NCI-H2171 treated with DMSO at 0.1 percent for 48 hours (cell line): ENCODE measurements at regions not wholly inside any gene's neighbourhood (a gene's known extent, or its start where the extent isn't known, plus 50 kb on each side); places are given as distances from the start of the nearest gene placed in this dataset.
"Not testable (repeated sequence)": the region's sequence is repeated elsewhere in the genome, so short reads cannot be mapped to it uniquely, and the experiment has no call there.

ENCODE experiments used
- DNase-seq: peaks from one replicate; lab custom pipeline; 2025; lab: John Stamatoyannopoulos, UW

- no peak for DNase-seq
Observed at GRCh38 chr1:102365071-102365470, 368.3 kb upstream of the OLFM3 start.

DNA sequence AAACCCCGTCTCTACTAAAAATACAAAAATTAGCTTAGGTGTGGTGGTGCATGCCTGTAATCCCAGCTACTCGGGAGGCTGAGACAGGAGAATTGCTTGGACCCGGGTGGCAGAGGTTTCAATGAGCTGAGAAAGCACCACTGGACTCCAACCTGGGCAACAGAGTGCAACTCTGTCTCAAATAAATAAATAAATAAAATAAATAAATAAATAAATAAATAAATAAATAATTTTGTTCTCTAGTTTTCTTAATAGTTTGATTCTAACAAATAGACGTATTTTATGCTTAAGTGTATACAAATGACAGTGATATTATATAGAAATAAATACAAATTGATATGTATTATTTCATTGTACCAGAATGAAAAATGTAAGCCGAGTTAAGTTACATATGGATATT, 339.9 kb upstream of the OLFM3 start:
- DNase-seq, result no peak

DNA sequence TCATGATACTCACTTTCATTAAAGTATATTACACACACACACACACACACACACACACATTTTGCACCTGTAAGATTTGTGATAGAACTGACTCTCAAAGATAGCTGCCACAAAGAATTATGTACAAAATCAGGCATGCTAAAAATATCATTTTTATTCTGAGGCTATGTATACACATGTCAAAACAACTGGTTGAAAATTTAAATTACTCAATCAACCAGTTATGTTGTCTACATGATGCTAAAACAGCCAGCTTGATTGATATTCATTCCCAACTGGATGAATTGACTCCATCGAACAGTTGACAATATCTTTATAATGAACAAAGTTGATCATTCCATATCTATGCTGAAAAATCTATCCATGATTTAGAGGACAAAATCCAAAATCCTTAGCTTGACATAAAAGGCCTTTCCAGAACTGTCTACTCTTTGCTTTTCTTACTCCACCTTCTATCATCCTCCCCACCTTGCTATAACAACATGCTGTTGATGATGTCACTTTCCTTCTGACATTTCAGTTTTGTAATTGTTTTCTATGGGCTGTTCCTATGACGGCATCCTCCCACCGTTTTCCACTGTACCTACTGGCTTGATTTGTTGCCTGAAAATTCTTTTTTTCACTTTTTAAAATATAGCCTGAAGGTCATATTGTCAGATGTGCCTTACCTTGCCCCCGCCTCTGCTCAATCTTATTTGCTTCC, 321.5 kb upstream of the OLFM3 start:
- no peak for DNase-seq

- DNase-seq, result no peak
Observed at GRCh38 chr1:102315096-102315495, 318.4 kb upstream of the OLFM3 start.

- no peak for DNase-seq
Observed at GRCh38 chr1:102296116-102296515, 299.4 kb upstream of the OLFM3 start.

- no peak for DNase-seq
Observed at GRCh38 chr1:102282955-102283354, 286.2 kb upstream of the OLFM3 start.

DNA sequence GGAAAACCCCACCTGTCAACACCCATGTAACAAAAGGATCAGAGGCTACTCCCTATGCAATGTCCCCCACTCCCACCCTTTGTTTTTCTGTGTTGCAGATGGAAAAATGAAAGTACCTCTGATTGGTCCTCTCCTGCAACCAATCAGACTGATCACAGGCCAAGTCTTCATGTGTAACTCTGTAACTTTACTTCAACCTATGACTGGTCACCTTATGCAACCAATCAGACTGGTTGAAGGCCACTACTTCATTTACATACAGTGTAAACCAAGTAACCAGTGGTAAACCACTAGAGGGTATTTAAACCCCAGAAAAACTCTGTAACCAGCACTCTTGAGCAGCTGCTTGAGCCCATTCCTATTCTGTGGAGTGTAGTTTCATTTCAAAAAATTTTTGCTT, 266.3 kb upstream of the OLFM3 start:
- DNase-seq, result no peak

- DNase-seq, result no peak
Observed at GRCh38 chr1:102252731-102253505, 256.2 kb upstream of the OLFM3 start.

GRCh38 chr1:102241431-102242338, 245.0 kb upstream of the OLFM3 start:
- no peak for DNase-seq

- no peak for DNase-seq
Observed at GRCh38 chr1:102239247-102239646, 242.5 kb upstream of the OLFM3 start.

DNA sequence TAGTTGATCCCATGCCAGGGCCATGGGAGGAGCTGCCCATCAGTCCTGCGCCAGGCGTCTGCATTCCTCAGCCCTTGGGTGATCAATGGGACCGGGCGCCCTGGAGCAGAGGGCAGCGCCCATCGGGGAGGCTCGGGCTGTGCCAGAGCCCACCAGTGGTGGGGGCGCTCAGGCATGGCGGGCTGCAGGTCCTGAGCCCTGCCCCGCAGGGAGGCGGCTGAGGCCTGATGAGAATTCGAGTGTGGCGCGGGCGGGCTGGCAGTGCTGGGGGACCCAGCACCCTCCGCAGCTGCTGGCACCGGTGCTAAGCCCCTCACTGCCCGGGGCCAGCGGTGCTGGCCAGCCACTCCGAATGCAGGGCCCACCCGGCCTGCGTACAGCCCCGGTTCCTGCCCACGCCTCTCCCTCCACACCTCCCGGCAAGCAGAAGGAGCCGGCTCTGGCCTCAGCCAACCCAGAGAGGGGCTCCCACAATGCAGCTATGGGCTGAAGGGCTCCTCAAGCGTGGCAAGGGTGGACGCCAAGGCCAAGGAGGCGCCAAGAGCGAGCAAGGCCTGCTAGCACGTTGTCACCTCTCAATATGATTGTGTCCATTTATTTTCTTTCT, 238.1 kb upstream of the OLFM3 start:
- no peak for DNase-seq

GRCh38 chr1:102219463-102219862, 222.7 kb upstream of the OLFM3 start:
- DNase-seq, result no peak

- DNase-seq, result not testable (repeated sequence)
Observed at GRCh38 chr1:102210891-102211290, 214.2 kb upstream of the OLFM3 start.

GRCh38 chr1:102191723-102192122, 195.0 kb upstream of the OLFM3 start:
- DNase-seq, result peak; percentile 29

DNA sequence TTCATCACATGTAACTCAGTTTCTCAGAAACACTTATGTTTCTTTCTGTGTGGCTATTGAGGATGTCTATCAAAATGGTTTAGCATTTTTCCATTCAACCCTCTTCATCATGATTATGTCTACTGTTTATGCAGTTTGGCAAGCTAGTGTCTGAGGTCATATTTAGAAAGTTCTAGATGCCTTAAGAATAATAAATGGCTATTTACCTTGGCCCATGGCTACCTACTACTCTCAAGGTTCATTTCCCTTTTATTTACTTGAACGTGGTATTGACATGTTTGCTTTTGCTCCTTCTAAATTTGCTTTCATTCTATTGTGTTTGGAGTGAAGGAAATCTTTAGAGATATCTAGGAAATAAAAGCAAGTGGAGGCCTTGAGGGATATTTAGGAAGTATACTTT, 193.7 kb upstream of the OLFM3 start:
- no peak for DNase-seq

DNA sequence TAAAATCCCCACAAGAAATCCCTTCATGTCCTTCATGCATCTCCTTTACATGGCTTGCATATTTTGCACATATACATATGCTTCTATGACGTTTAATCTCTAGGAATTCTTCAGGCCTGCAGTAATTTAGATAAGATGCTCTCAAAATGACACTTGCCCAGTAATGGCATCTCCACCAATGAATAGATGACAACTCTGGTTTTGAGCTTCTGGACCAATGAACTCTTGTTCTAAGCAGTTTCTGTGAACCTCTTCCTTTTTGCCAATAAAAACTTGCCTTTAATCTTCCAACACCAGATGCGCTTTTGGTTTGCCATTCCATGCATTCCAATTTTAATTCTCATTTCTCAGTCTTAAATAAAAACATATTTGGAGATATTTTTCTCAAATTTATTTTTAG, 189.8 kb upstream of the OLFM3 start:
- no peak for DNase-seq

GRCh38 chr1:102185260-102185659, 188.5 kb upstream of the OLFM3 start:
- no peak for DNase-seq

DNA sequence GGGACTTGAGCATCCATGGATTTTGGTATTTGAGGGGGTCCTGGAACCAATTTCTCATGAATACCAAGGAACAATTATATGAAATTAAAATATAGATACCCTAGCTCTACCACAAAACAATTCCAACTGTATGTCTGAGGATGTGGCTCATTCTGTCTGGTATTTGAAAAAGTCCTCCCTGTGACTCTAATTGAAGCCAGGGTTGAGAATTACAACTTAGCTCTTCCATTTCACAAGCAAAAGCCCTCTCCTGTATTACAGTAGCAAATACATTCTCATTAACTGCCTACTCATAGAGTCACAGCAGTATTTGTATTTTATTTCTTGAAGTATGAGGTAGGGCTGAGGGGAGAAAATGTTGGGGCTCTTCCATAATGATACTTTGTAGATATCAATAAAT, 187.8 kb upstream of the OLFM3 start:
- DNase-seq, result no peak

DNA sequence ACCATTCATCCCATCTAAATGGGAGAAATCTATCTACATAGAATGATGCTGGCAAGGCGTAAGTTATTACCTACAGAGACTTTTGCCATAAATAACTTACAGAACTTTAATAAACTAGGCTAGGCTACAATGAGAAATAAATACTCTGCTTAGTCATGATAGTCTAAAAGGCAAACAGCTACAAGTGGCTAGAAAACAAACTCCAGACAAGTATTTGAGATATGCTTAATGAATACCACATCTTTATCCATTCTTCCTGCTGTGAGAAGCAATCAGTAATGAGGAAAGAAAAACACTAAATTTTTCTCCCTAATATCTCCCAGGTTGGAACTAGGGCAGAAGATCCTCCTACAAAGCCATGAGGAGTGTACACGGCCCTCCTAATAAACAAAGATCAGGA, 187.0 kb upstream of the OLFM3 start:
- DNase-seq, result no peak

GRCh38 chr1:102182603-102183260, 186.0 kb upstream of the OLFM3 start:
- no peak for DNase-seq

DNA sequence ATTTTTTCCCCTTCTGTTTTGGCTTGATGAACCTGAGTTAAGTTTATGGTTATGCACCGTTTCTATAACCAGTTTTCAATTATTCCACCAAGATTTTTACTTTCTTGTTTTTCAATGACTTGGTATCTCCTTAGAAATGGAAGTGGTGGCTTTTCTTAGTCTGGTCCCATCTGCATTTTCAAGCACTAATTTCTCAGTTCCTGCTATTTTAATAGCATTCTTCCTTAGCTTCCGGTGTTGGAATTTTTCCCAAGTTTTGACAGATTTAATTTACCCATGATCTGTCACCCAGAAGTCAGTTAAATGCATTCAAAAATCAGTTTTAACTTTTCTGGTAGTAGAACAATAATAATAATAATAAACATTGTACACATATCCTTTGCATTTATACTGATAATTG, 184.6 kb upstream of the OLFM3 start:
- no peak for DNase-seq

- DNase-seq, result no peak
Observed at GRCh38 chr1:102178480-102178879, 181.8 kb upstream of the OLFM3 start.
